ENCODE measurements at regions not wholly inside any gene's neighbourhood (a gene's known extent, or its start where the extent isn't known, plus 50 kb on each side); places are given as distances from the start of the nearest gene placed in this dataset.

GRCh38 chr6:140049251-140049650 lies 674.8 kb upstream of the CITED2 start:
- TF ChIP-seq YY1 (IDR thresholded peaks at IDR 0.05; ENCODE audit: insufficient read depth, insufficient read length) (no peak), SUZ12 (IDR thresholded peaks at IDR 0.05; ENCODE audit: extremely low read depth, insufficient read depth, insufficient read length) (no peak), ZNF274 (IDR thresholded peaks at IDR 0.05; ENCODE audit: low read depth, low read length) (no peak)
